B cell (primary cell): ENCODE measurements at regions not wholly inside any gene's neighbourhood (a gene's known extent, or its start where the extent isn't known, plus 50 kb on each side); places are given as distances from the start of the nearest gene placed in this dataset.

Experiments
- ATAC-seq: fragments of 200-7000 bp; cut with Tn5 transposase; one replicate; pipeline ENCODE4 v1.10.0; 2021; ENCODE audit warnings: low read depth, mild to moderate bottlenecking, moderate number of reproducible peaks, moderate library complexity
- CTCF ChIA-PET: fragments of 350-600 bp; sonication (Branson Sonifier 250); formaldehyde crosslinking; loops from one replicate; lab custom pipeline; 2021; ENCODE audit warnings: antibody characterized with exemption, inconsistent platforms; lab: Charles Lee
- POLR2A ChIA-PET: fragments of 350-600 bp; sonication (Branson Sonifier 250); formaldehyde crosslinking; loops from one replicate; lab custom pipeline; 2021; ENCODE audit warnings: antibody characterized with exemption; lab: Charles Lee
- DNase-seq: peaks from one replicate; pipeline ENCODE4 v3.0.0; 2013
- H2AFZ ChIP-seq: 2 replicates; pipeline ENCODE4 v1.6.1; 2012; ENCODE audit warnings: mild to moderate bottlenecking, low read depth, low read length; ENCODE audit not compliant: insufficient read depth, poor library complexity, severe bottlenecking
- H3K27ac ChIP-seq, 2 donors: 1 replicate in 1 of 2; 2 replicates in 1 of 2; pipeline ENCODE4 v1.5.1; 2012 to 2013; ENCODE audit warnings: low read length in 2 of 2, mild to moderate bottlenecking in 2 of 2, moderate library complexity in 1 of 2
- H3K27me3 ChIP-seq, 4 experiments: fragments of 200-600 bp in 1 of 4; sonication (generic) in 1 of 4; replicated peaks in 1 of 4; 1 replicate in 2 of 4; 2 replicates in 2 of 4; pipeline versions ENCODE4 v1.6.1 to v1.7.0; 2013 to 2016; ENCODE audit warnings: low read length in 3 of 4, mild to moderate bottlenecking in 2 of 4, mixed read lengths in 1 of 4, moderate library complexity in 1 of 4; ENCODE audit not compliant: insufficient read depth in 4 of 4, control insufficient read depth in 3 of 4; ENCODE audit errors: control extremely low read depth in 1 of 4
- H3K36me3 ChIP-seq, 2 experiments: replicated peaks in 1 of 2; 1 replicate in 1 of 2; 2 replicates in 1 of 2; pipeline versions ENCODE4 v1.6.1 to v1.7.1; 2013; ENCODE audit warnings: low read length in 1 of 2; ENCODE audit not compliant: insufficient read depth in 2 of 2, control insufficient read depth in 1 of 2; ENCODE audit errors: control extremely low read depth in 1 of 2, extremely low read depth in 1 of 2
- H3K4me1 ChIP-seq, 2 donors: fragments of 200-600 bp in 1 of 2; sonication (generic) in 1 of 2; 1 replicate in 1 of 2; 2 replicates in 1 of 2; pipeline versions ENCODE4 v1.5.1 to v1.6.1; 2013 to 2017; ENCODE audit warnings: low read length in 2 of 2; ENCODE audit not compliant: control insufficient read depth in 2 of 2, insufficient read depth in 2 of 2
- H3K4me2 ChIP-seq: replicated peaks from 2 replicates; pipeline ENCODE3; 2012; ENCODE audit warnings: mild to moderate bottlenecking, low read depth, low read length; ENCODE audit not compliant: poor library complexity, severe bottlenecking
- H3K4me3 ChIP-seq, 5 experiments: fragments of 200-600 bp in 1 of 5; sonication (generic) in 1 of 5; 1 replicate in 3 of 5; 2 replicates in 2 of 5; pipeline versions ENCODE4 v1.5.1 to v1.7.0; 2011 to 2016; ENCODE audit warnings: low read length in 4 of 5, mild to moderate bottlenecking in 4 of 5, low read depth in 2 of 5, control low read depth in 1 of 5, moderate library complexity in 1 of 5; ENCODE audit not compliant: insufficient read depth in 1 of 5; ENCODE audit errors: control extremely low read depth in 1 of 5, extremely low read depth in 1 of 5
- H3K79me2 ChIP-seq: fragments of 200-600 bp; sonication (generic); one replicate; pipeline ENCODE4 v1.6.0; 2016; ENCODE audit warnings: low read length; ENCODE audit not compliant: control insufficient read depth, insufficient read depth
- H3K9ac ChIP-seq: fragments of 200-600 bp; sonication (generic); 2 replicates; pipeline ENCODE4 v1.6.1; 2017; ENCODE audit warnings: mild to moderate bottlenecking, low read length, moderate library complexity
- H3K9me3 ChIP-seq, 3 donors: one replicate each; pipeline versions ENCODE4 v1.6.1 to v1.7.1; 2013; ENCODE audit warnings: low read length in 2 of 3; ENCODE audit not compliant: control insufficient read depth in 2 of 3, insufficient read depth in 1 of 3; ENCODE audit errors: control extremely low read depth in 1 of 3
- H4K20me1 ChIP-seq: 2 replicates; pipeline ENCODE4 v1.6.0; 2012; ENCODE audit warnings: mild to moderate bottlenecking, low read length; ENCODE audit not compliant: insufficient read depth, control insufficient read depth, poor library complexity, severe bottlenecking
- H3K27ac Mint-ChIP-seq: one replicate; pipeline ENCODE4 v1.8.0; 2021; ENCODE audit warnings: mixed read lengths
- H3K27me3 Mint-ChIP-seq: one replicate; pipeline ENCODE4 v1.8.0; 2021; ENCODE audit warnings: mixed read lengths
- H3K4me1 Mint-ChIP-seq: one replicate; pipeline ENCODE4 v1.8.0; 2021; ENCODE audit warnings: mixed read lengths
- H3K4me3 Mint-ChIP-seq: one replicate; pipeline ENCODE4 v1.8.0; 2021; ENCODE audit warnings: mixed read lengths
- H3K9me3 Mint-ChIP-seq: one replicate; pipeline ENCODE4 v1.8.0; 2022; ENCODE audit warnings: mixed read lengths; ENCODE audit not compliant: insufficient read depth
- CTCF ChIP-seq: fragments of 200-600 bp; IDR thresholded peaks from one replicate; pipeline ENCODE4 v1.8.0; 2022; ENCODE audit warnings: antibody characterized with exemption, mild to moderate bottlenecking
- EZH2 ChIP-seq: IDR thresholded peaks from 2 replicates; pipeline ENCODE4 v1.6.1; 2012; ENCODE audit warnings: borderline replicate concordance, low read depth, mild to moderate bottlenecking, moderate library complexity, low read length; ENCODE audit not compliant: insufficient read depth, poor library complexity, severe bottlenecking
- WGBS: methylation state at CpG from one replicate; pipeline ENCODE4 v1.1.5; 2013; ENCODE audit warnings: missing lambda C conversion rate; ENCODE audit not compliant: insufficient coverage; 5-methylcytosine and 5-hydroxymethylcytosine counted together
- intact Hi-C: fragments of 100-400 bp; cut with micrococcal nuclease; formaldehyde crosslinking; loops from one replicate; pipeline ENCODE4 v1.10.0; 2022

GRCh38 chr2:113812204-113812603 is 55.8 kb upstream of the SLC35F5 start:
- Histone ChIP-seq H3K79me2 (no peaks in the 10 kb centered on the region), H3K36me3 (peaks cover 0 to 1% of the 10 kb centered on the region in 2 experiments), H3K4me3 (no peak overlapping the region), H3K9ac (no peak overlapping the region), H3K27ac (no peak overlapping the region), H2AFZ (no peak overlapping the region), H4K20me1 (no peaks in the 10 kb centered on the region), H3K27me3 (no peaks in the 10 kb centered on the region), H3K9me3 (peaks cover 0 to 1% (median 0%) of the 10 kb centered on the region in 3 donors), H3K4me2 (no peak overlapping the region), H3K4me1 (no peaks in the 10 kb centered on the region)
- intact Hi-C loops, result no loop called here
- DNase-seq, result no peak
- no peaks in the 10 kb centered on the region for H3K4me1 Mint-ChIP-seq
- TF ChIP-seq EZH2 (no peak), CTCF (no peak)
- CTCF ChIA-PET, result no interaction called here
- ATAC-seq, result no peak
- 80% methylated on average over 1 of the region's 4 CpGs for WGBS
- H3K9me3 Mint-ChIP-seq, result no peaks in the 10 kb centered on the region
- H3K4me3 Mint-ChIP-seq, result no peak overlapping the region
- H3K27ac Mint-ChIP-seq, result no peak overlapping the region
- POLR2A ChIA-PET, result no interaction called here
- H3K27me3 Mint-ChIP-seq, result no peaks in the 10 kb centered on the region

GRCh38 chr2:113809076-113809736 is 52.8 kb upstream of the SLC35F5 start:
- peaks cover 0 to 1% (median 0%) of the 10 kb centered on the region in 3 donors for H3K9me3 ChIP-seq
- no peak overlapping the region for H3K27ac ChIP-seq
- no peak for ATAC-seq
- no peak overlapping the region for H2AFZ ChIP-seq
- no peaks in the 10 kb centered on the region for H3K36me3 ChIP-seq
- H3K27me3 Mint-ChIP-seq, result no peaks in the 10 kb centered on the region
- CTCF ChIA-PET, result interaction anchor here (0.6 kb wide), 1 partner anchor 35 kb away, joined by 3 read pairs; no protein-coding TSS in a partner anchor
- H3K4me2 ChIP-seq, result no peak overlapping the region
- H3K4me1 ChIP-seq, result no peaks in the 10 kb centered on the region
- H3K27ac Mint-ChIP-seq, result no peak overlapping the region
- intact Hi-C loops, result no loop called here
- no peak overlapping the region for H3K4me3 Mint-ChIP-seq
- H3K4me3 ChIP-seq, result no peak overlapping the region
- DNase-seq, result no peak
- whole genome bisulfite sequencing, result 92% methylated on average over 5 of the region's 5 CpGs
- H3K27me3 ChIP-seq, result no peaks in the 10 kb centered on the region
- H3K9me3 Mint-ChIP-seq, result no peaks in the 10 kb centered on the region
- no peak for TF ChIP-seq CTCF
- TF ChIP-seq EZH2, result no peak
- no peaks in the 10 kb centered on the region for H3K79me2 ChIP-seq
- POLR2A ChIA-PET, result no interaction called here
- H3K4me1 Mint-ChIP-seq, result no peaks in the 10 kb centered on the region
- H3K9ac ChIP-seq, result no peak overlapping the region
- no peaks in the 10 kb centered on the region for H4K20me1 ChIP-seq
